Glutamatergic neuron (in vitro differentiated cells): ENCODE measurements at regions not wholly inside any gene's neighbourhood (a gene's known extent, or its start where the extent isn't known, plus 50 kb on each side); places are given as distances from the start of the nearest gene placed in this dataset.

Experiments used
- DNase-seq: peaks from one replicate; pipeline ENCODE4 v3.0.0; 2022
- H3K27ac Mint-ChIP-seq: one replicate; pipeline ENCODE4 v1.8.0; 2020; ENCODE audit warnings: mild to moderate bottlenecking, mixed read lengths, inconsistent platforms; ENCODE audit not compliant: unreplicated experiment
- H3K27me3 Mint-ChIP-seq: one replicate; pipeline ENCODE4 v1.8.0; 2020; ENCODE audit warnings: mild to moderate bottlenecking, moderate library complexity, mixed read lengths, inconsistent platforms; ENCODE audit not compliant: unreplicated experiment
- H3K36me3 Mint-ChIP-seq: one replicate; pipeline ENCODE4 v1.8.0; 2020; ENCODE audit warnings: mild to moderate bottlenecking, mixed read lengths, inconsistent platforms; ENCODE audit not compliant: unreplicated experiment
- H3K4me1 Mint-ChIP-seq: one replicate; pipeline ENCODE4 v1.8.0; 2020; ENCODE audit warnings: mild to moderate bottlenecking, low read depth, mixed read lengths, inconsistent platforms; ENCODE audit not compliant: unreplicated experiment
- H3K4me3 Mint-ChIP-seq: one replicate; pipeline ENCODE4 v1.8.0; 2020; ENCODE audit warnings: mild to moderate bottlenecking, mixed read lengths, inconsistent platforms; ENCODE audit not compliant: unreplicated experiment
- H3K9me3 Mint-ChIP-seq: one replicate; pipeline ENCODE4 v1.8.0; 2020; ENCODE audit warnings: mild to moderate bottlenecking, moderate library complexity, mixed read lengths, inconsistent platforms; ENCODE audit not compliant: unreplicated experiment
- CTCF ChIP-seq: fragments of 200-600 bp; sonication (generic); IDR thresholded peaks from one replicate; pipeline ENCODE4 v1.5.0; 2021; ENCODE audit not compliant: partially characterized antibody, unreplicated experiment

DNA sequence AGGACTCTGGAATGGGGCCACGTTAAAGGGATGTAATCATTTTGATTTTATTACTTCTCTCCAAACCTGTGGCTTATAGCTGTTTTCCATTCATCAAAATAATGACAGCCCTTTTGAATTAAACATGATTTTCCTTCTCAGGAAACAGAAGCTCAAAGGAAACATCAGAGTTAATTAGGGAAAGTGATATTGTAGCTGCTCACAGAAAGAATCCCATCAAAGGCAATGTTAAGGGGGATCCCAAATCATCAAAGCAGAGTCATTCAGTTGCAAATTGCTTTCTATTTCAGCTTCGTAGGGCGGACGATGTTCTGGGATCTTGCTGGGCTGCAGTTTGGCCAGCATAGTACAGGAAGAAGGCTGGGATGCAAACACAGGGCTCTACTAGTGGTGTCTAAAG lies 563.2 kb downstream of the CCSER2 start:
- Mint-ChIP-seq H3K9me3 (no peaks in the 10 kb centered on the region), H3K4me3 (no peak overlapping the region), H3K4me1 (peaks cover 3% of the 10 kb centered on the region), H3K36me3 (no peaks in the 10 kb centered on the region), H3K27ac (no peak overlapping the region), H3K27me3 (no peaks in the 10 kb centered on the region)
- TF ChIP-seq CTCF, result no peak
- DNase-seq, result no peak

DNA sequence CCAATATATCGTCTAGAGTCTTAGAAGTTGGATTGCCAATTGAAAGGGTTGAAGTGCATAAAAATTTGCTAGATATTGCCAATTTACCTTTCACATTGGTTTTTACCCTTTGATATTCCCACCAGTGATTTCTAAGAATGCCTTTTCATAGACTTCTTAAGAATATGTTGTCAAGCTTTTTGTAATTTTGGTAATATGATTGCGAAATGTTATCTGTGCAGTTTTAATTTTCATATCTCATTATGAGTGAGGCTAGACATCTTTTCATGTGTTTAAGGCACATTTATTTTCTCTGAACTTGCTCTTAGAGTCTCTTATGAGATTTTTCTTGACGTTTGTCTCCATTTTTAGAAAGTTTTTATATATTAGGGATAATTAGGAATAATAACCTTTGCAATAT lies 567.2 kb downstream of the CCSER2 start:
- no peak for TF ChIP-seq CTCF
- H3K27ac Mint-ChIP-seq, result no peak overlapping the region
- no peaks in the 10 kb centered on the region for H3K27me3 Mint-ChIP-seq
- no peaks in the 10 kb centered on the region for H3K36me3 Mint-ChIP-seq
- no peak for DNase-seq
- no peaks in the 10 kb centered on the region for H3K9me3 Mint-ChIP-seq
- H3K4me3 Mint-ChIP-seq, result no peak overlapping the region
- peaks cover 3% of the 10 kb centered on the region for H3K4me1 Mint-ChIP-seq

DNA sequence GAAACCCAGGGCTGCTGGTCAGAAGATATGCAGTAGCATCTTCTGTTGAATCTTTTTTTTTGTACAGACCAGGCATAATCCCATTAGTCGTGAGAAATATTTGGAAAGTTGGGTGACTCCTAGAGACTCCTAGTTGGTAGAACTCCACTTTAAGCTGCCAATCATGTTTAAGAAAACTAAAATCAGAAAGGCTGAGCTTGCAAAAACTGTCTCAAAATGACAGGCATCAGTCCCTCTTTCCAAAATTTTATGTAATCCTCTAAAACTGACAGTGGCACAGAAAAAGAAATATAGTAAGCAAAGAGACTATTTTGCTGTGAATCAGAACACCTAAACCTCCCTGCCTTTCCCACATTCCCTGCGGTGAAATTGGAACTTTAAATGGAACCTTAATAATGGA lies 568.5 kb downstream of the CCSER2 start:
- no peak for DNase-seq
- Mint-ChIP-seq H3K27me3 (no peaks in the 10 kb centered on the region), H3K27ac (no peak overlapping the region), H3K4me3 (no peak overlapping the region), H3K9me3 (no peaks in the 10 kb centered on the region), H3K36me3 (no peaks in the 10 kb centered on the region), H3K4me1 (peaks cover 2% of the 10 kb centered on the region)
- TF ChIP-seq CTCF, result no peak

GRCh38 chr10:84899268-84899667 lies 570.9 kb downstream of the CCSER2 start:
- Mint-ChIP-seq H3K27me3 (no peaks in the 10 kb centered on the region), H3K27ac (no peak overlapping the region), H3K4me1 (peaks cover 2% of the 10 kb centered on the region), H3K9me3 (no peaks in the 10 kb centered on the region), H3K4me3 (no peak overlapping the region), H3K36me3 (no peaks in the 10 kb centered on the region)
- TF ChIP-seq CTCF, result no peak
- DNase-seq, result no peak

- Mint-ChIP-seq H3K4me1 (peaks cover 2% of the 10 kb centered on the region), H3K27me3 (no peaks in the 10 kb centered on the region), H3K9me3 (no peaks in the 10 kb centered on the region), H3K27ac (no peak overlapping the region), H3K4me3 (no peak overlapping the region), H3K36me3 (no peaks in the 10 kb centered on the region)
- no peak for TF ChIP-seq CTCF
- DNase-seq, result no peak
Measured at GRCh38 chr10:84900141-84900540, 571.8 kb downstream of the CCSER2 start.
